ENCODE measurements at regions not wholly inside any gene's neighbourhood (a gene's known extent, or its start where the extent isn't known, plus 50 kb on each side); places are given as distances from the start of the nearest gene placed in this dataset.

DNA sequence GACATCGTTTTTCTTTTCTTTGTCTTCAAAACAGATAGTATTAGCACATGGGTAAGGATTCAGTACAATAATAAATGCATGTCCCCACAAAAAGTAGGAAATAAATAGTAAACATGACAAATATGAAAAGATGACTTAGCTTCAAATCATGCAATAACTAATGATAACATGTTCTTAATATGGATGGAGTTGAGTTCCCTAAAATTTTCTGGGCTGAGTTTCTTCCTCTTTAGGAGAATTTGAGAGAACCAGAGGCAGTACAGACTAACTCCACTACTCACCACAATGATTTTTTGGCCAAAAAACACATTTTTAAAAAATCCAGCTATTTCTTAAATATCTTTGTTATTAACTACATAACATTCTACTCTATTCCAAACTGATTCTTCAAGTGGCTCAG, 432.3 kb upstream of the HS3ST1 start:
- peaks cover 94% of the 10 kb centered on the region for H3K9me3 ChIP-seq (ENCODE audit: low read length)
- no peak overlapping the region for H3K4me2 ChIP-seq (ENCODE audit: low read depth, low read length)
- H3K4me3 ChIP-seq (replicated peaks in 1 of 3; ENCODE audit: insufficient read depth in 1 of 3, low read depth in 2 of 3, low read length in 3 of 3), result no peak overlapping the region
- no peaks in the 10 kb centered on the region for H3K27me3 ChIP-seq (ENCODE audit: control insufficient read depth in 1 of 2, insufficient read depth in 2 of 2, low read length in 2 of 2)
- ATAC-seq (no peak), DNase-seq (ENCODE audit: low spot score) (no peak), FAIRE-seq (no peak)
- no peak overlapping the region for H3K27ac ChIP-seq (ENCODE audit: extremely low read length, insufficient read depth, low read length)
- intact Hi-C loops (cut with micrococcal nuclease; ENCODE audit: unreplicated experiment), result no loop called here
- ChIA-PET CTCF (ENCODE audit: low intra/inter-chr PET ratio, low total read pairs) (no interaction called here), POLR2A (no interaction called here)
- BruUV-seq (replicated peaks), result no TSS peak
- no peak for TF ChIP-seq NBN (conservative IDR thresholded peaks at IDR 0.05)
- no peak for TF ChIP-seq MAFK (conservative IDR thresholded peaks at IDR 0.05 in 1 of 2, IDR thresholded peaks at IDR 0.05 in 1 of 2; ENCODE audit: low read length in 2 of 2)
- H3K36me3 ChIP-seq (replicated peaks in 1 of 2; ENCODE audit: control insufficient read depth in 1 of 2, insufficient read depth in 2 of 2, low read length in 2 of 2), result no peaks in the 10 kb centered on the region
- H3K9ac ChIP-seq (ENCODE audit: insufficient read depth, low read depth, low read length), result no peak overlapping the region
- H4K20me1 ChIP-seq (ENCODE audit: insufficient read depth, low read length), result no peaks in the 10 kb centered on the region
- H3K4me1 ChIP-seq (ENCODE audit: insufficient read depth, low read length), result no peaks in the 10 kb centered on the region
- H2AFZ ChIP-seq (ENCODE audit: low read length), result no peak overlapping the region
- in situ Hi-C loops (cut with HindIII; ENCODE audit: extremely low pct_ligation_motif_present, low pct_unique_long_range_greater_than_20kb), result no loop called here
- WGBS (ENCODE audit: low lambda C conversion rate), result 2% methylated on average over 1 of the region's 1 CpG
- H3K79me2 ChIP-seq (ENCODE audit: insufficient read depth, low read length), result no peaks in the 10 kb centered on the region

- ChIA-PET POLR2A (no interaction called here), CTCF (ENCODE audit: low intra/inter-chr PET ratio, low total read pairs) (no interaction called here)
- H3K79me2 ChIP-seq (ENCODE audit: insufficient read depth, low read length), result no peaks in the 10 kb centered on the region
- FAIRE-seq (no peak), DNase-seq (ENCODE audit: low spot score) (no peak), ATAC-seq (no peak)
- H2AFZ ChIP-seq (ENCODE audit: low read length), result no peak overlapping the region
- in situ Hi-C loops (cut with HindIII; ENCODE audit: extremely low pct_ligation_motif_present, low pct_unique_long_range_greater_than_20kb) (no loop called here), intact Hi-C loops (cut with micrococcal nuclease; ENCODE audit: unreplicated experiment) (no loop called here)
- no peaks in the 10 kb centered on the region for H3K4me1 ChIP-seq (ENCODE audit: insufficient read depth, low read length)
- BruUV-seq (replicated peaks), result no TSS peak
- no peaks in the 10 kb centered on the region for H3K36me3 ChIP-seq (replicated peaks in 1 of 2; ENCODE audit: control insufficient read depth in 1 of 2, insufficient read depth in 2 of 2, low read length in 2 of 2)
- no peaks in the 10 kb centered on the region for H4K20me1 ChIP-seq (ENCODE audit: insufficient read depth, low read length)
- no peak overlapping the region for H3K9ac ChIP-seq (ENCODE audit: insufficient read depth, low read depth, low read length)
- no peaks in the 10 kb centered on the region for H3K27me3 ChIP-seq (ENCODE audit: control insufficient read depth in 1 of 2, insufficient read depth in 2 of 2, low read length in 2 of 2)
- H3K4me3 ChIP-seq (replicated peaks in 1 of 3; ENCODE audit: insufficient read depth in 1 of 3, low read depth in 2 of 3, low read length in 3 of 3), result no peak overlapping the region
- H3K4me2 ChIP-seq (ENCODE audit: low read depth, low read length), result no peak overlapping the region
- no peak overlapping the region for H3K27ac ChIP-seq (ENCODE audit: extremely low read length, insufficient read depth, low read length)
- H3K9me3 ChIP-seq (ENCODE audit: low read length), result peaks cover 79% of the 10 kb centered on the region
- TF ChIP-seq BRCA1 (CRISPR knock-in tag; IDR thresholded peaks at IDR 0.05) (no peak), HOXA9 (CRISPR knock-in tag; IDR thresholded peaks at IDR 0.05; ENCODE audit: borderline replicate concordance) (no peak), GLMP (CRISPR knock-in tag; IDR thresholded peaks at IDR 0.05; ENCODE audit: borderline replicate concordance) (no peak), ZNF883 (CRISPR knock-in tag; IDR thresholded peaks at IDR 0.05; ENCODE audit: not compliant biosample characterization) (no peak), ZNF180 (CRISPR knock-in tag; IDR thresholded peaks at IDR 0.05; ENCODE audit: borderline replicate concordance, low read depth) (no peak), ZNF230 (CRISPR knock-in tag; IDR thresholded peaks at IDR 0.05) (no peak), ZNF556 (CRISPR knock-in tag; IDR thresholded peaks at IDR 0.05; ENCODE audit: borderline replicate concordance) (no peak), ZNF609 (CRISPR knock-in tag; IDR thresholded peaks at IDR 0.05; ENCODE audit: borderline replicate concordance) (no peak), RCOR2 (CRISPR knock-in tag; IDR thresholded peaks at IDR 0.05) (no peak), TEAD3 (CRISPR knock-in tag; optimal IDR thresholded peaks at IDR 0.05; ENCODE audit: borderline replicate concordance) (no peak), SNRNP70 (IDR thresholded peaks at IDR 0.05; ENCODE audit: low read depth, low read length) (no peak)
- TF ChIP-seq, protein P1, sequence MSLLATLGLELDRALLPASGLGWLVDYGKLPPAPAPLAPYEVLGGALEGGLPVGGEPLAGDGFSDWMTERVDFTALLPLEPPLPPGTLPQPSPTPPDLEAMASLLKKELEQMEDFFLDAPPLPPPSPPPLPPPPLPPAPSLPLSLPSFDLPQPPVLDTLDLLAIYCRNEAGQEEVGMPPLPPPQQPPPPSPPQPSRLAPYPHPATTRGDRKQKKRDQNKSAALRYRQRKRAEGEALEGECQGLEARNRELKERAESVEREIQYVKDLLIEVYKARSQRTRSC (CRISPR knock-in tag; IDR thresholded peaks at IDR 0.05; ENCODE audit: low read depth), result no peak
These were observed 429.2 kb upstream of the HS3ST1 start for GRCh38 chr4:11857881-11858280.

All from HepG2 (cell line).